ENCODE measurements at regions not wholly inside any gene's neighbourhood (a gene's known extent, or its start where the extent isn't known, plus 50 kb on each side); places are given as distances from the start of the nearest gene placed in this dataset.

DNA sequence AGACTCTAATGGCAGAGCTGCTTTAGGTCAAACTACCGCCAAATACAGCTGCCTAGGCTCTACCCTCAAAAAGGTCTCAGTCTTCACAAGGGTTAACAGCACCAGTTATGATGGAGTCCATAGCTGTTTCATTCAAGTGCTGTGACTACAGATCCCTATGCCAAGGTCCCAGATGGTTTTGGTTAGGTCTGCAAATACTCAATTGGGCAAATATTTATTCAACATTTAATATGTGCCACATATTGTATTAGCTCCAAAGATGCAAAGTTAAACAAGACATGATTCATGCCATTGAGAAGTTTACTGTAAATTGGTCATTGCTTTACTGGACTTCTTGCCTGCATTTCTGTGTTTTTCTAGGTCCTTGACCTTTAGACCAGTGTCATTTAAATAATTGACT, 55.8 kb upstream of the TFAP2D start:
- Histone ChIP-seq H3K9me3 (ENCODE audit: low read depth, low read length) (no peaks in the 10 kb centered on the region), H3K79me2 (ENCODE audit: insufficient read depth, low read length) (no peaks in the 10 kb centered on the region)

DNA sequence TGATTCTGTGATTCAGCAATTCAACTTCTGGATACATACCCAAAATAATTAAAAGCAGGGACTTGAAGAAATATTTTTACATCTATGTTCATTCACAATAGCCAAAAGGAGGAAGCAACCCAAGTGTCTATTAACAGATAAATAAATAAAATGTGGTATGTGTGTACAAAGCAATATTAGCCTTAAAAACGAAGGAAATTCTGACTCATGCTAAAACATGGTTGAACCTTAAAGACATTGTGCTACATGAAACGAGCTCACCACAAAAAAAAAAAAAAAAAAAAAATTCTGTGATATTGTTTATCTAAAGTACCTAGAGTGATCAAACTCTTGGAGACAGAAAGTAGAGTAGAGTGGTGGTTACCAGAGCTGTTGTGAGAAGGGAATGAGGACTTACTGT, 54.8 kb upstream of the TFAP2D start:
- Histone ChIP-seq H3K27me3 (ENCODE audit: insufficient read depth, low read length) (no peaks in the 10 kb centered on the region), H3K36me3 (ENCODE audit: insufficient read depth, low read length) (no peaks in the 10 kb centered on the region), H4K20me1 (ENCODE audit: insufficient read depth, low read length) (no peaks in the 10 kb centered on the region), H2AFZ (ENCODE audit: low read length) (no peak overlapping the region), H3K4me1 (ENCODE audit: insufficient read depth, low read length) (no peaks in the 10 kb centered on the region), H3K9me3 (ENCODE audit: low read depth, low read length) (no peaks in the 10 kb centered on the region), H3K4me3 (ENCODE audit: insufficient read depth, low read length) (no peak overlapping the region), H3K4me2 (ENCODE audit: insufficient read depth, low read length) (no peak overlapping the region), H3K27ac (ENCODE audit: low read depth, low read length) (no peak overlapping the region), H3K79me2 (ENCODE audit: insufficient read depth, low read length) (no peaks in the 10 kb centered on the region)
- DNase-seq (ENCODE audit: insufficient read length, low spot score, missing footprints): no peak
- TF ChIP-seq, protein P1, sequence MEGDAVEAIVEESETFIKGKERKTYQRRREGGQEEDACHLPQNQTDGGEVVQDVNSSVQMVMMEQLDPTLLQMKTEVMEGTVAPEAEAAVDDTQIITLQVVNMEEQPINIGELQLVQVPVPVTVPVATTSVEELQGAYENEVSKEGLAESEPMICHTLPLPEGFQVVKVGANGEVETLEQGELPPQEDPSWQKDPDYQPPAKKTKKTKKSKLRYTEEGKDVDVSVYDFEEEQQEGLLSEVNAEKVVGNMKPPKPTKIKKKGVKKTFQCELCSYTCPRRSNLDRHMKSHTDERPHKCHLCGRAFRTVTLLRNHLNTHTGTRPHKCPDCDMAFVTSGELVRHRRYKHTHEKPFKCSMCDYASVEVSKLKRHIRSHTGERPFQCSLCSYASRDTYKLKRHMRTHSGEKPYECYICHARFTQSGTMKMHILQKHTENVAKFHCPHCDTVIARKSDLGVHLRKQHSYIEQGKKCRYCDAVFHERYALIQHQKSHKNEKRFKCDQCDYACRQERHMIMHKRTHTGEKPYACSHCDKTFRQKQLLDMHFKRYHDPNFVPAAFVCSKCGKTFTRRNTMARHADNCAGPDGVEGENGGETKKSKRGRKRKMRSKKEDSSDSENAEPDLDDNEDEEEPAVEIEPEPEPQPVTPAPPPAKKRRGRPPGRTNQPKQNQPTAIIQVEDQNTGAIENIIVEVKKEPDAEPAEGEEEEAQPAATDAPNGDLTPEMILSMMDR (IDR thresholded peaks at IDR 0.05; ENCODE audit: extremely low read depth, low read depth, low read length): no peak

More for the DNA sequence above, 55.8 kb upstream of the TFAP2D start:
- no peaks in the 10 kb centered on the region for H3K36me3 ChIP-seq (ENCODE audit: insufficient read depth, low read length)
- H3K27ac ChIP-seq (ENCODE audit: low read depth, low read length): no peak overlapping the region
- H3K27me3 ChIP-seq (ENCODE audit: insufficient read depth, low read length): no peaks in the 10 kb centered on the region
- H3K4me3 ChIP-seq (ENCODE audit: insufficient read depth, low read length): no peak overlapping the region
- TF ChIP-seq, protein P1 (IDR thresholded peaks at IDR 0.05; ENCODE audit: extremely low read depth, low read depth, low read length): no peak
- no peaks in the 10 kb centered on the region for H3K4me1 ChIP-seq (ENCODE audit: insufficient read depth, low read length)
- no peak overlapping the region for H2AFZ ChIP-seq (ENCODE audit: low read length)
- no peaks in the 10 kb centered on the region for H4K20me1 ChIP-seq (ENCODE audit: insufficient read depth, low read length)
- H3K4me2 ChIP-seq (ENCODE audit: insufficient read depth, low read length): no peak overlapping the region
- no peak for DNase-seq (ENCODE audit: insufficient read length, low spot score, missing footprints)

DNA sequence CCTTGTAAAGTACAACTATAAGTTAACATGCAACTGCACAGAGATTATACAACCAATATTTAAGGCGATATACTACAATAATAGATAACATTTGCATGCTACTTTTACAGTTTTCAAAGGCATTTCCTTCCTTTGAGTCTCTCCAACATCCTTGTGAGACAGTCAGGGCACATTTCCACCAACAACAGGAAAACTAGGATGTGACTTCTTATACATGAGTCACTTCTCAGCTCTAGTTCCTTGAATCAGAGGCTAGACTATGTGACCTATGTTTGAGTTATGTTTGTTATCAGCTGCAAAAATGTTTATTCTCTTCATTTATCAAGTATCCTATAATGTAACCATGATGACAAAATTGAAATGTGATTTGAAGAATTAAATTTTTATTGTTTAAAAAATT, 51.7 kb upstream of the TFAP2D start:
- Histone ChIP-seq H3K36me3 (ENCODE audit: insufficient read depth, low read length) (no peaks in the 10 kb centered on the region), H2AFZ (ENCODE audit: low read length) (no peak overlapping the region), H3K79me2 (ENCODE audit: insufficient read depth, low read length) (no peaks in the 10 kb centered on the region), H3K4me2 (ENCODE audit: insufficient read depth, low read length) (no peak overlapping the region), H3K27me3 (ENCODE audit: insufficient read depth, low read length) (no peaks in the 10 kb centered on the region), H3K9me3 (ENCODE audit: low read depth, low read length) (no peaks in the 10 kb centered on the region), H3K4me1 (ENCODE audit: insufficient read depth, low read length) (no peaks in the 10 kb centered on the region), H4K20me1 (ENCODE audit: insufficient read depth, low read length) (no peaks in the 10 kb centered on the region), H3K4me3 (ENCODE audit: insufficient read depth, low read length) (no peak overlapping the region), H3K27ac (ENCODE audit: low read depth, low read length) (no peak overlapping the region)
- DNase-seq (ENCODE audit: insufficient read length, low spot score, missing footprints): no peak
- TF ChIP-seq, protein P1 (IDR thresholded peaks at IDR 0.05; ENCODE audit: extremely low read depth, low read depth, low read length): no peak

Measured in osteoblast (primary cell).